ENCODE measurements at regions not wholly inside any gene's neighbourhood (a gene's known extent, or its start where the extent isn't known, plus 50 kb on each side); places are given as distances from the start of the nearest gene placed in this dataset.

- TF ChIP-seq, protein P1, sequence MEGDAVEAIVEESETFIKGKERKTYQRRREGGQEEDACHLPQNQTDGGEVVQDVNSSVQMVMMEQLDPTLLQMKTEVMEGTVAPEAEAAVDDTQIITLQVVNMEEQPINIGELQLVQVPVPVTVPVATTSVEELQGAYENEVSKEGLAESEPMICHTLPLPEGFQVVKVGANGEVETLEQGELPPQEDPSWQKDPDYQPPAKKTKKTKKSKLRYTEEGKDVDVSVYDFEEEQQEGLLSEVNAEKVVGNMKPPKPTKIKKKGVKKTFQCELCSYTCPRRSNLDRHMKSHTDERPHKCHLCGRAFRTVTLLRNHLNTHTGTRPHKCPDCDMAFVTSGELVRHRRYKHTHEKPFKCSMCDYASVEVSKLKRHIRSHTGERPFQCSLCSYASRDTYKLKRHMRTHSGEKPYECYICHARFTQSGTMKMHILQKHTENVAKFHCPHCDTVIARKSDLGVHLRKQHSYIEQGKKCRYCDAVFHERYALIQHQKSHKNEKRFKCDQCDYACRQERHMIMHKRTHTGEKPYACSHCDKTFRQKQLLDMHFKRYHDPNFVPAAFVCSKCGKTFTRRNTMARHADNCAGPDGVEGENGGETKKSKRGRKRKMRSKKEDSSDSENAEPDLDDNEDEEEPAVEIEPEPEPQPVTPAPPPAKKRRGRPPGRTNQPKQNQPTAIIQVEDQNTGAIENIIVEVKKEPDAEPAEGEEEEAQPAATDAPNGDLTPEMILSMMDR (conservative IDR thresholded peaks at IDR 0.05; ENCODE audit: low read depth, low read length), result no peak
- TF ChIP-seq EZH2 (IDR thresholded peaks at IDR 0.05; ENCODE audit: low read length, unreplicated experiment), result no peak
Measured at GRCh38 chr1:67495327-67495726, 65.1 kb upstream of the SERBP1 start.

Data from PC-3 (cell line).